RWPE2 (cell line): ENCODE measurements at regions not wholly inside any gene's neighbourhood (a gene's known extent, or its start where the extent isn't known, plus 50 kb on each side); places are given as distances from the start of the nearest gene placed in this dataset.

Experiments
- ATAC-seq: fragments of 200-7000 bp; cut with Tn5 transposase; 3 replicates; pipeline ENCODE4 v1.9.1; 2021; ENCODE audit warnings: low read depth
- DNase-seq: peaks from one replicate; pipeline ENCODE4 v3.0.0-alpha.2; 2020; ENCODE audit warnings: low spot score
- H3K27ac ChIP-seq: fragments of 450-650 bp; 2 replicates; pipeline ENCODE4 v1.5.1; 2017; ENCODE audit warnings: mild to moderate bottlenecking; ENCODE audit not compliant: poor library complexity, severe bottlenecking
- H3K27me3 ChIP-seq: fragments of 250-450 bp; sonication (Bioruptor Pico); 2 replicates; pipeline ENCODE4 v1.5.1; 2021; ENCODE audit warnings: mild to moderate bottlenecking, moderate library complexity; ENCODE audit not compliant: insufficient read depth, poor library complexity, severe bottlenecking
- H3K36me3 ChIP-seq: fragments of 250-450 bp; sonication (Bioruptor Pico); 2 replicates; pipeline ENCODE4 v1.5.1; 2020; ENCODE audit warnings: low read depth, mild to moderate bottlenecking, moderate library complexity
- H3K4me1 ChIP-seq: fragments of 250-450 bp; sonication (Bioruptor Pico); 2 replicates; pipeline ENCODE4 v1.5.1; 2021; ENCODE audit warnings: mild to moderate bottlenecking, moderate library complexity; ENCODE audit not compliant: insufficient read depth, poor library complexity, severe bottlenecking
- H3K4me3 ChIP-seq: fragments of 250-450 bp; sonication (Bioruptor Pico); 2 replicates; pipeline ENCODE4 v1.5.1; 2021; ENCODE audit warnings: mild to moderate bottlenecking, moderate library complexity; ENCODE audit not compliant: severe bottlenecking
- H3K9me3 ChIP-seq: fragments of 250-450 bp; sonication (Bioruptor Pico); 2 replicates; pipeline ENCODE4 v1.5.1; 2021; ENCODE audit warnings: mild to moderate bottlenecking, moderate library complexity; ENCODE audit not compliant: severe bottlenecking
- CTCF ChIP-seq: fragments of 450-650 bp; IDR thresholded peaks from one replicate; pipeline ENCODE4 v1.5.1; 2017; ENCODE audit warnings: mild to moderate bottlenecking, moderate library complexity; ENCODE audit not compliant: poor library complexity, severe bottlenecking

GRCh38 chr4:184275766-184276165 is 58.1 kb upstream of the ENPP6 start:
- TF ChIP-seq CTCF = no peak
- H3K9me3 ChIP-seq = no peaks in the 10 kb centered on the region
- H3K27ac ChIP-seq = no peak overlapping the region
- H3K27me3 ChIP-seq = no peaks in the 10 kb centered on the region
- DNase-seq (no peak), ATAC-seq (no peak)
- no peak overlapping the region for H3K4me3 ChIP-seq
- no peaks in the 10 kb centered on the region for H3K36me3 ChIP-seq
- H3K4me1 ChIP-seq = no peaks in the 10 kb centered on the region

DNA sequence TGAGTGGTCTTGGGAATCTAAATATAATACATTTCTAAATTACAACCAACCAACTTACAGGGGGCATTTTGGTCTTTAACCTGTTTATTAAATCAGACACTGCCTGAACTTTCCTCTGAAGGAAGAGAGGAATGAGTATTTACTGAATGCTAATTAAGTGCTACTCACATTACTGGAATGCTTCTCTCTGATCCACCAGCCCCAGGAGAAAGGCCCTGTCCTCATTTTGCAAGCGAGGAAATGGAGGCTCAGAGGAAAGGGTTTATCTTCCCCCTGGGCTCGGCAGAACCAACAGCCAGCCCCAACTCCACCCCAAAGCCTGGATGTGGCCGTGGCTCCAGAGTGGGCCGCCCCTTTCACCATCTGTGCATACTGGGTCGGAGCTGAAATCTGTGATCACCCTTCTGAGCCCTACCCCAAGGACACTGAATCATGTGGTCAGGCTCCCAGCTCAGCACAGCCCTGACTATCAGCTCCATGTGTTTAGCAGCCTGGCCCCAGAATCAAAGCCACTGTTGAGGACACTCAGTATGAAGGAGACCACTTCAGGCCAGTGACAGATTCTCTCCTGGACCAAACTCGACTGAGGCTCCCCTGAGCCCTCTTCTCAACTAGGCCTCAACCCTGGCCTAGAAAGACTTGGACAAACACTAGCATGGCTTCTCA is 56.7 kb upstream of the ENPP6 start:
- no peaks in the 10 kb centered on the region for H3K36me3 ChIP-seq
- no peaks in the 10 kb centered on the region for H3K9me3 ChIP-seq
- no peak overlapping the region for H3K27ac ChIP-seq
- DNase-seq (no peak), ATAC-seq (no peak)
- no peaks in the 10 kb centered on the region for H3K4me1 ChIP-seq
- no peaks in the 10 kb centered on the region for H3K27me3 ChIP-seq
- no peak overlapping the region for H3K4me3 ChIP-seq
- no peak for TF ChIP-seq CTCF

DNA sequence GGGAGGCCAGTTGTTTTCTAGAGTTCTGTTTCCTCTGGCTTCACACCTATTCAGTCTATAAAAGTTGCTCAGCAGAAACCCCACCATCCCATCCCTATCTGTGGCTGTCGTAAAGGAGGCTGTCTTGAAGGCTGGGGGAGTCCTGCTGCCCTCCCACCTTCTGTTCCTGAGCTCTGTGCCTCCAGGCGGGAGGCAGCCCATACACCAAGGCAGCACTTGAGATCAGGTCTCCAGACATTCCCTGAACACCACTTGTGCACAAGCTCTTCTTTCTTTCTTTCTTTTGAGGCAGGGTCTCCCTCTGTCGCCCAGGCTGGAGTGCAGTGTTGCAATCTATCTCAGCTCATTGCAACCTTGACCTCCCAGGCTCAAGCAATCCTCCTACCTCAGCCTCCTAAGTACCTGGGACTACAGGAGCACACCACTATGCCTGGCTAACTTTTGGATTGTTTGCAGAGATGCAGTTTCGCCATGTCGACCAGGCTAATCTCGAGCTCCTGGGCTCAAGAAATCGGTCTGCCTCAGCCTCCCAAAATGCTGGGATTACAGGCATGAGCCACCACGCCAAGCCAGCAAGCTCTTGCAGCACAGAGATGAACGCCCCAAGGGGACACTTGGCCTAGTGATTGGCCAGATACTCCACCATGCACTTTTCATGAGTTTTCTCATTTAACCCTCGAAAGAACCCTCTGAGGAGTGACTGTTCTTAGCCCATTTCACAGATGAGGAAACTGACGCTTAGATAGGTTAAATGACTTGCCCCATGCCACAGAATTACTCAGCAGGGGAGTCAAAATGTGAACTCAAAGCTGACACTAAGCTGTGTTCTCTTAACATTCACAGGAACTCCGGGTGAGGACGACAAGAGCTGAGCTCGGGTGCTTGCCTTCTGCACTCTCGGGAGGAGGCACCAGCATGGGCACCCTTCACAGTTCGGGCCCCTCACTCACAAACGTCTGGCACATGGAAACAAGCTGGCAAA is 55.8 kb upstream of the ENPP6 start:
- DNase-seq (no peak), ATAC-seq (no peak)
- Histone ChIP-seq H3K36me3 (no peaks in the 10 kb centered on the region), H3K4me1 (peaks cover 4% of the 10 kb centered on the region), H3K4me3 (no peak overlapping the region), H3K9me3 (no peaks in the 10 kb centered on the region), H3K27me3 (no peaks in the 10 kb centered on the region), H3K27ac (no peak overlapping the region)
- no peak for TF ChIP-seq CTCF

DNA sequence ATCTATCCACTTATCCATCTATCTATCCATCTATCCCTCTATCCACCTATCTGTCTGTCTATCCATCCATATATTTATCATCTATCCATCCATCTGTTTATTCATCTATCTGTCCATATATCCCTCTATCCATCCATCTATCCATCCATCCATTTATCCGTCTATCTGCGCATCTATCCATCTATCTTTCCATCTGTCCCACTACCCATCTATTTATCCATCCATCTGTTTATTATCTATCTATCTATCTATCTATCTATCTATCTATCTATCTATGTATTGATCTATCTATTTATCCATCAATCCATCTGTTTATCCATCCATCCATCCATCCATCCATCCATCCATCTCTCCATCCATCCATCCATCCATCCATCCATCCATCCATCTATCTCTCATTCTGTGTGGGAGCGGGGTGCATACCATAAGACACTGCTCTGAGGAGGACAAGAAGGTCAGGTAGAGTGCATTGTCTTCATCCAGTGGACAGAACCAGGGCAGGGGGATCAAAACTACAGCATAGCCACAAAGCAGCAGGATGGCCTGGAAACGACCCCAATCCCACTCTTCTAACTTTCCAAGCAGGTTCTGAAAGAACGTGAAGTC is 53.2 kb upstream of the ENPP6 start:
- no peaks in the 10 kb centered on the region for H3K27me3 ChIP-seq
- TF ChIP-seq CTCF = no peak
- no peaks in the 10 kb centered on the region for H3K9me3 ChIP-seq
- peaks cover 13% of the 10 kb centered on the region for H3K4me1 ChIP-seq
- H3K27ac ChIP-seq = no peak overlapping the region
- H3K4me3 ChIP-seq = no peak overlapping the region
- H3K36me3 ChIP-seq = no peaks in the 10 kb centered on the region
- DNase-seq (no peak), ATAC-seq (no peak)
